Small intestine (tissue), 7 donors: ENCODE measurements at regions not wholly inside any gene's neighbourhood (a gene's known extent, or its start where the extent isn't known, plus 50 kb on each side); places are given as distances from the start of the nearest gene placed in this dataset.
A peak's percentile ranks its signal among the peaks of the same experiment; 100 is the strongest.
"Not testable (repeated sequence)": the region's sequence is repeated elsewhere in the genome, so short reads cannot be mapped to it uniquely, and the experiment has no call there.

Source experiments
- DNase-seq, 2 donors: peaks; one replicate each; pipeline versions ENCODE4 v3.0.0 to v3.0.0-alpha.2; 2013
- FAIRE-seq: peaks from 2 replicates; lab custom pipeline; 2012; peaks lifted over from hg19 to GRCh38; lab: Jason Lieb, UNC
- H3K27ac ChIP-seq, 3 donors: one replicate each; pipeline ENCODE4 v1.5.1; 2013; ENCODE audit warnings: low read length in 2 of 3, mild to moderate bottlenecking in 2 of 3, control low read depth in 1 of 3, inconsistent platforms in 1 of 3, low read depth in 1 of 3, moderate library complexity in 1 of 3
- H3K27me3 ChIP-seq, 3 donors: one replicate each; pipeline ENCODE4 v1.6.1; 2013; ENCODE audit warnings: low read length in 3 of 3, inconsistent platforms in 1 of 3; ENCODE audit not compliant: control insufficient read depth in 3 of 3, insufficient read depth in 3 of 3
- H3K36me3 ChIP-seq, 3 donors: one replicate each; pipeline ENCODE4 v1.6.1; 2013; ENCODE audit warnings: low read length in 3 of 3, inconsistent platforms in 1 of 3, low read depth in 1 of 3, mild to moderate bottlenecking in 1 of 3, moderate library complexity in 1 of 3; ENCODE audit not compliant: control insufficient read depth in 3 of 3, insufficient read depth in 2 of 3
- H3K4me1 ChIP-seq, 3 donors: one replicate each; pipeline ENCODE4 v1.6.1; 2013; ENCODE audit warnings: low read length in 2 of 3, inconsistent platforms in 1 of 3, low read depth in 1 of 3, mild to moderate bottlenecking in 1 of 3, moderate library complexity in 1 of 3; ENCODE audit not compliant: control insufficient read depth in 3 of 3, insufficient read depth in 2 of 3
- H3K4me3 ChIP-seq, 3 donors: one replicate each; pipeline ENCODE4 v1.5.1; 2013; ENCODE audit warnings: low read length in 3 of 3, control low read depth in 1 of 3, inconsistent platforms in 1 of 3, low read depth in 1 of 3, mild to moderate bottlenecking in 1 of 3, moderate library complexity in 1 of 3
- H3K9me3 ChIP-seq, 2 donors: one replicate each; pipeline ENCODE4 v1.6.1; 2013; ENCODE audit warnings: low read depth in 1 of 2, low read length in 1 of 2; ENCODE audit not compliant: control insufficient read depth in 2 of 2, insufficient read depth in 1 of 2
- WGBS, 3 donors: extraction: QIAGEN DNeasy Blood & Tissue Kit; methylation state at CpG; one replicate each; pipeline ENCODE4 v1.1.7; 2013; 5-methylcytosine and 5-hydroxymethylcytosine counted together
- donor health status: healthy with polysubstance abuse.
- donor health status: control.
- donor health status: control.
- donor health status: Bipolar disorder and iron deficiency.
- donor health status: healthy.

DNA sequence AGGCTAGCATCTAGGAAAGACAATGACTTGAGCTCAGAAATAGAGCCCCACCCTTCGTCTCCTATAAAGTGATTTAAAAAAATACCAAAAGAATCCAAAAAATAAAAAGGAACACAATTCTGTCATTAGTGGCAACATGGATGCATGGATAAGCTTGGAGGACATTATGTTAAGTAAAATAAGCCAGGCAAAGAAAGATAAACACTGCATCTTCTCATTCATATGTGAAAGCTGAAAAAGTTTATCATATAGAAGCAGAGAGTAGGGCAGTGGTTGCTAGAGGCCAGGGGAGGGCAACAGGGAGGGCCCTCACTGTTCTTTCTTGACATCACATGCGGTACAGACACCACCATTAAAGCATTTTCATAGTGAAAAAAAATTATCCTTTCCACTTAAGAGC, 220.9 kb upstream of the TRPC7 start:
- FAIRE-seq: no peak
- no peak overlapping the region for H3K27ac ChIP-seq
- DNase-seq: no peak
- H3K4me3 ChIP-seq: no peak overlapping the region
- 74 to 79% (median 76%) methylated on average over 2 of the region's 2 CpGs for WGBS, 3 donors
- peaks cover 0 to 3% (median 0%) of the 10 kb centered on the region in 3 donors for H3K27me3 ChIP-seq
- H3K4me1 ChIP-seq: no peaks in the 10 kb centered on the region
- no peaks in the 10 kb centered on the region for H3K36me3 ChIP-seq
- no peaks in the 10 kb centered on the region for H3K9me3 ChIP-seq

DNA sequence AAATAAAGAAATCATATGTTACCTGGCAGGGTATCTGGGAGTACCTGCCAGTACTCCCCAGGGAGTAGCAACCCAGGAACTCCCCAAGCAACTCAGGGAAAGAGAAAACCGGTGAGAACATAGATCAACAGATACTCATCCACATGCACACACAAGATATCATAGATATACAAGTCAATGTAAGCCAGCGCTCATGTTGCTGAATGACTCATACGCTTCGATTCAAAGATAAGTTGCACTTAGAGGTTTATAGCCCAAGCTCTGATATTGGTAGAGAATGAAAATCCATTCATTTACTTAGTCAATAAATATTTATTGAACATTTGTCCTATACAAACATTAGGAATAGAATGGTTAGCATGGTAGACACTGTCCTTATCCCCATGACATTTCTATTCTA, 219.1 kb upstream of the TRPC7 start:
- Histone ChIP-seq H3K4me1 (no peaks in the 10 kb centered on the region), H3K27ac (no peak overlapping the region), H3K27me3 (peaks cover 0 to 3% (median 0%) of the 10 kb centered on the region in 3 donors), H3K4me3 (no peak overlapping the region), H3K9me3 (no peaks in the 10 kb centered on the region), H3K36me3 (no peaks in the 10 kb centered on the region)
- DNase-seq (no peak), FAIRE-seq (no peak)
- 36 to 65% (median 51%) methylated on average over 4 of the region's 4 CpGs for WGBS, 3 donors

GRCh38 chr5:136579238-136579637, 213.9 kb upstream of the TRPC7 start:
- DNase-seq (no peak), FAIRE-seq (no peak)
- WGBS, 3 donors: 46 to 56% (median 53%) methylated on average over 3 of the region's 3 CpGs
- Histone ChIP-seq H3K4me3 (no peak overlapping the region), H3K36me3 (no peaks in the 10 kb centered on the region), H3K4me1 (no peaks in the 10 kb centered on the region), H3K27ac (no peak overlapping the region), H3K9me3 (no peaks in the 10 kb centered on the region), H3K27me3 (peaks cover 0 to 1% (median 0%) of the 10 kb centered on the region in 3 donors)

- not testable (repeated sequence) for H3K27ac ChIP-seq, H3K36me3 ChIP-seq, H3K9me3 ChIP-seq, H3K4me3 ChIP-seq, H3K4me1 ChIP-seq, FAIRE-seq, DNase-seq, H3K27me3 ChIP-seq
Measured at GRCh38 chr5:136569875-136570274, 204.5 kb upstream of the TRPC7 start.

DNA sequence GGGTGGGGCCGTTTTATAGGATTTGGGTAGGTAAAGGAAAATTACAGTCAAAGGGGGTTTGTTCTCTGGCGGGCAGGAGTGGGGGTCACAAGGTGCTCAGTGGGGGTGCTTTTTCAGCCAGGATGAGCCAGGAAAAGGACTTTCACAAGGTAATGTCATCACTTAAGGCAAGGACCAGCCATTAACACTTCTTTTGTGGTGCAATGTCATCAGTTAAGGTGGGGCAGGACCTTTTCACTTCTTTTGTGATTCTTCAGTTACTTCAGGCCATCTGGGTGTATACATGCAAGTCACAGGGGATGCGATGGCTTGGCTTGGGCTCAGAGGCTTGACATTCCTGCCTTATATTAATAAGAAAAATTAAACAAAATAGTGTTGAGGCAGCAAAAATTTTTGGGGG, 200.1 kb upstream of the TRPC7 start:
- H3K9me3 ChIP-seq: not testable (repeated sequence)

GRCh38 chr5:136565050-136565449, 199.7 kb upstream of the TRPC7 start:
- not testable (repeated sequence) for H3K36me3 ChIP-seq, FAIRE-seq, H3K27ac ChIP-seq, H3K27me3 ChIP-seq, H3K9me3 ChIP-seq, H3K4me1 ChIP-seq, H3K4me3 ChIP-seq, DNase-seq
- 31 to 61% (median 56%) methylated on average over 1 of the region's 1 CpG for WGBS, 3 donors

More for the DNA sequence above, 200.1 kb upstream of the TRPC7 start:
- not testable (repeated sequence) for FAIRE-seq, DNase-seq, H3K4me3 ChIP-seq, H3K4me1 ChIP-seq, H3K27ac ChIP-seq, H3K27me3 ChIP-seq, H3K36me3 ChIP-seq
- WGBS, 3 donors: 48 to 72% (median 61%) methylated on average over 2 to 3 of the region's 3 CpGs

GRCh38 chr5:136564431-136564830, 199.1 kb upstream of the TRPC7 start:
- 90 to 92% (median 90%) methylated on average over 5 of the region's 5 CpGs for WGBS, 3 donors
- not testable (repeated sequence) for H3K27me3 ChIP-seq, H3K4me1 ChIP-seq, H3K4me3 ChIP-seq, H3K27ac ChIP-seq, FAIRE-seq, H3K36me3 ChIP-seq, DNase-seq, H3K9me3 ChIP-seq

- H3K27ac ChIP-seq: no peak overlapping the region
- no peaks in the 10 kb centered on the region for H3K9me3 ChIP-seq
- H3K4me1 ChIP-seq: no peaks in the 10 kb centered on the region
- H3K36me3 ChIP-seq: no peaks in the 10 kb centered on the region
- H3K27me3 ChIP-seq: peaks cover 0 to 2% (median 0%) of the 10 kb centered on the region in 3 donors
- peak in 1 of 2 donors; percentile 5 for DNase-seq
- H3K4me3 ChIP-seq: no peak overlapping the region
- 53 to 55% (median 54%) methylated on average over 6 of the region's 6 CpGs for WGBS, 3 donors
- no peak for FAIRE-seq
Measured at GRCh38 chr5:136563489-136563888, 198.1 kb upstream of the TRPC7 start.

GRCh38 chr5:136560126-136560525, 194.8 kb upstream of the TRPC7 start:
- Histone ChIP-seq H3K4me3 (no peak overlapping the region), H3K9me3 (peaks cover 0 to 13% of the 10 kb centered on the region in 2 donors), H3K4me1 (no peaks in the 10 kb centered on the region), H3K27ac (no peak overlapping the region), H3K27me3 (peaks cover 0 to 2% (median 0%) of the 10 kb centered on the region in 3 donors), H3K36me3 (no peaks in the 10 kb centered on the region)
- WGBS, 3 donors: 78 to 86% (median 81%) methylated on average over 1 of the region's 1 CpG
- FAIRE-seq (no peak), DNase-seq (no peak)
